Keratinocyte (primary cell): ENCODE measurements at regions not wholly inside any gene's neighbourhood (a gene's known extent, or its start where the extent isn't known, plus 50 kb on each side); places are given as distances from the start of the nearest gene placed in this dataset.

Experiments used
- DNase-seq: peaks from one replicate; pipeline ENCODE4 v3.0.0-alpha.2; 2011; ENCODE audit warnings: low read depth, missing footprints, low spot score
- FAIRE-seq: peaks from 2 replicates; lab custom pipeline; 2011; peaks lifted over from hg19 to GRCh38; lab: Jason Lieb, UNC
- H2AFZ ChIP-seq: 2 replicates; pipeline ENCODE4 v1.6.0; 2012; ENCODE audit warnings: low read length, control low read depth, inconsistent platforms; ENCODE audit not compliant: control insufficient read depth
- H3K27ac ChIP-seq: 2 replicates; pipeline ENCODE4 v1.5.1; 2011; ENCODE audit warnings: low read length; ENCODE audit not compliant: control insufficient read depth, insufficient read depth
- H3K27me3 ChIP-seq: 3 replicates; pipeline ENCODE4 v1.6.0; 2011; ENCODE audit warnings: low read length; ENCODE audit not compliant: control insufficient read depth, insufficient read depth; ENCODE audit errors: extremely low read depth
- H3K36me3 ChIP-seq, 2 experiments: 2 replicates in 1 of 2; 3 replicates in 1 of 2; pipeline ENCODE4 v1.5.1; 2011; ENCODE audit warnings: low read length in 2 of 2, mild to moderate bottlenecking in 1 of 2; ENCODE audit not compliant: control insufficient read depth in 2 of 2, insufficient read depth in 2 of 2; ENCODE audit errors: extremely low read depth in 1 of 2
- H3K4me1 ChIP-seq: 3 replicates; pipeline ENCODE4 v1.5.1; 2011; ENCODE audit warnings: low read length; ENCODE audit not compliant: control insufficient read depth, insufficient read depth; ENCODE audit errors: extremely low read depth
- H3K4me2 ChIP-seq: 3 replicates; pipeline ENCODE4 v1.6.0; 2011; ENCODE audit warnings: low read depth, low read length; ENCODE audit not compliant: control insufficient read depth, insufficient read depth; ENCODE audit errors: extremely low read depth
- H3K4me3 ChIP-seq, 3 experiments: fragments of 200-600 bp in 1 of 3; sonication (generic) in 1 of 3; 2 replicates in 2 of 3; 3 replicates in 1 of 3; pipeline ENCODE4 v1.5.1; 2011 to 2016; ENCODE audit warnings: low read length in 3 of 3, mild to moderate bottlenecking in 3 of 3, control low read depth in 2 of 3, inconsistent platforms in 1 of 3, low read depth in 1 of 3, mixed read lengths in 1 of 3, mixed run types in 1 of 3, moderate library complexity in 1 of 3; ENCODE audit not compliant: control insufficient read depth in 2 of 3, insufficient read depth in 2 of 3; ENCODE audit errors: extremely low read depth in 1 of 3
- H3K79me2 ChIP-seq: 2 replicates; pipeline ENCODE4 v1.6.0; 2012; ENCODE audit warnings: low read length; ENCODE audit not compliant: control insufficient read depth, insufficient read depth
- H3K9ac ChIP-seq: 3 replicates; pipeline ENCODE4 v1.6.0; 2011; ENCODE audit warnings: low read length; ENCODE audit not compliant: control insufficient read depth, insufficient read depth; ENCODE audit errors: extremely low read depth
- H3K9me1 ChIP-seq: 3 replicates; pipeline ENCODE4 v1.6.0; 2011; ENCODE audit warnings: low read length; ENCODE audit not compliant: control insufficient read depth, insufficient read depth; ENCODE audit errors: extremely low read depth
- H3K9me3 ChIP-seq: 2 replicates; pipeline ENCODE4 v1.5.1; 2012; ENCODE audit warnings: low read depth, low read length; ENCODE audit not compliant: control insufficient read depth
- H4K20me1 ChIP-seq: 3 replicates; pipeline ENCODE4 v1.6.0; 2011; ENCODE audit warnings: low read length; ENCODE audit not compliant: control insufficient read depth, insufficient read depth; ENCODE audit errors: extremely low read depth
- CTCF ChIP-seq, 3 experiments: IDR thresholded peaks in 1 of 3; conservative IDR thresholded peaks in 1 of 3; optimal IDR thresholded peaks in 1 of 3; 2 replicates in 2 of 3; 3 replicates in 1 of 3; pipeline versions ENCODE3 to v1.5.1; 2011; ENCODE audit warnings: low read length in 3 of 3, mild to moderate bottlenecking in 3 of 3, moderate library complexity in 2 of 3, control low read depth in 1 of 3, inconsistent platforms in 1 of 3; ENCODE audit not compliant: insufficient read depth in 2 of 3; ENCODE audit errors: extremely low read depth in 1 of 3
- EZH2 ChIP-seq: IDR thresholded peaks from one replicate; pipeline ENCODE4 v1.6.1; 2012; ENCODE audit warnings: inconsistent platforms, mild to moderate bottlenecking, low read length, moderate library complexity
- dilution Hi-C: fragments of 300-500 bp; cut with MboI; formaldehyde crosslinking; loops from one replicate; pipeline ENCODE4 v1.7.0; 2020; ENCODE audit warnings: low sequenced_read_pairs; ENCODE audit not compliant: extremely low pct_ligation_motif_present

- no peak for FAIRE-seq
- dilution Hi-C loops, result no loop called here
- no peaks in the 10 kb centered on the region for H3K4me1 ChIP-seq
These were observed 197.6 kb downstream of the KIT start for GRCh38 chr4:54855191-54855854.

GRCh38 chr4:54852602-54853001 is 194.8 kb downstream of the KIT start:
- Histone ChIP-seq H3K9ac (no peak overlapping the region), H3K4me2 (no peak overlapping the region), H3K36me3 (no peaks in the 10 kb centered on the region), H3K27me3 (peaks cover 4% of the 10 kb centered on the region), H3K9me1 (no peaks in the 10 kb centered on the region), H3K27ac (no peak overlapping the region), H3K79me2 (no peaks in the 10 kb centered on the region), H3K9me3 (no peaks in the 10 kb centered on the region), H2AFZ (no peak overlapping the region), H3K4me3 (no peak overlapping the region), H3K4me1 (no peaks in the 10 kb centered on the region), H4K20me1 (no peaks in the 10 kb centered on the region)
- FAIRE-seq (no peak), DNase-seq (no peak)
- TF ChIP-seq EZH2, result no peak
- TF ChIP-seq CTCF (optimal IDR thresholded peaks at IDR 0.05 in 1 of 3, IDR thresholded peaks at IDR 0.05 in 1 of 3, conservative IDR thresholded peaks at IDR 0.05 in 1 of 3; ENCODE audit: extremely low read depth in 1 of 3, insufficient read depth in 2 of 3, low read length in 3 of 3), result no peak
- dilution Hi-C loops, result no loop called here

More at GRCh38 chr4:54855191-54855854, 197.6 kb downstream of the KIT start:
- no peaks in the 10 kb centered on the region for H4K20me1 ChIP-seq
- no peak overlapping the region for H3K27ac ChIP-seq
- H3K4me3 ChIP-seq, result no peak overlapping the region
- H2AFZ ChIP-seq, result no peak overlapping the region
- H3K79me2 ChIP-seq, result no peaks in the 10 kb centered on the region
- no peak for DNase-seq
- H3K9ac ChIP-seq, result no peak overlapping the region
- H3K27me3 ChIP-seq, result peaks cover 4% of the 10 kb centered on the region
- TF ChIP-seq CTCF (optimal IDR thresholded peaks at IDR 0.05 in 1 of 3, IDR thresholded peaks at IDR 0.05 in 1 of 3, conservative IDR thresholded peaks at IDR 0.05 in 1 of 3; ENCODE audit: extremely low read depth in 1 of 3, insufficient read depth in 2 of 3, low read length in 3 of 3), result no peak
- TF ChIP-seq EZH2, result no peak
- H3K36me3 ChIP-seq, result no peaks in the 10 kb centered on the region
- no peaks in the 10 kb centered on the region for H3K9me1 ChIP-seq
- H3K4me2 ChIP-seq, result no peak overlapping the region
- H3K9me3 ChIP-seq, result no peaks in the 10 kb centered on the region
